Retinal pigment epithelial cell (primary cell): ENCODE measurements at regions not wholly inside any gene's neighbourhood (a gene's known extent, or its start where the extent isn't known, plus 50 kb on each side); places are given as distances from the start of the nearest gene placed in this dataset.
"Not testable (repeated sequence)": the region's sequence is repeated elsewhere in the genome, so short reads cannot be mapped to it uniquely, and the experiment has no call there.

Experiments
- DNase-seq: peaks from one replicate; pipeline ENCODE4 v3.0.0-alpha.2; 2010; ENCODE audit warnings: low read depth
- H3K4me3 ChIP-seq: 2 replicates; pipeline ENCODE4 v1.5.1; 2011; ENCODE audit warnings: mild to moderate bottlenecking, low read length, control low read depth, moderate library complexity
- TF ChIP-seq, protein P1 (sequence below): conservative IDR thresholded peaks from 2 replicates; pipeline ENCODE4 v1.5.1; 2011; ENCODE audit warnings: low read depth, low read length, control low read depth, inconsistent platforms

DNA sequence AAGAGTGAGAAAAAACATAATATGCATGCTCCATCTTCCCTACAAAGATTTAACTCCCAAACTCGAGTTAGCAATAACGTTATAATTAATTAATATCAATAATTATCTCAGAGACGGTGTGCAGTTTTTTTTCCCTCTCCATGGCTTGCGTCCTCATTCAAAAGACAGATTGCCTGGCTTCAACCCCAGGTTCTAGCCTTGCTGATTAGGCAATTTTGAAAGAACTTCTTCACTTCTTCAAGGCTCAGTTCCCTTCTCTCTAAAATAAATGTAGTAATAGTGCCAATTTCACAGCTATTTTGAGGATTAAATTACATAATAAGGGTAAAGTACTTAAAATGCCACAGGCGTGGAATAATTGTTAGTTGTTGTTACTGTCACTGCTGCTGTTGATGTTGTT is 876.1 kb upstream of the GBE1 start:
- DNase-seq = no peak
- H3K4me3 ChIP-seq = no peak overlapping the region
- TF ChIP-seq, protein P1, sequence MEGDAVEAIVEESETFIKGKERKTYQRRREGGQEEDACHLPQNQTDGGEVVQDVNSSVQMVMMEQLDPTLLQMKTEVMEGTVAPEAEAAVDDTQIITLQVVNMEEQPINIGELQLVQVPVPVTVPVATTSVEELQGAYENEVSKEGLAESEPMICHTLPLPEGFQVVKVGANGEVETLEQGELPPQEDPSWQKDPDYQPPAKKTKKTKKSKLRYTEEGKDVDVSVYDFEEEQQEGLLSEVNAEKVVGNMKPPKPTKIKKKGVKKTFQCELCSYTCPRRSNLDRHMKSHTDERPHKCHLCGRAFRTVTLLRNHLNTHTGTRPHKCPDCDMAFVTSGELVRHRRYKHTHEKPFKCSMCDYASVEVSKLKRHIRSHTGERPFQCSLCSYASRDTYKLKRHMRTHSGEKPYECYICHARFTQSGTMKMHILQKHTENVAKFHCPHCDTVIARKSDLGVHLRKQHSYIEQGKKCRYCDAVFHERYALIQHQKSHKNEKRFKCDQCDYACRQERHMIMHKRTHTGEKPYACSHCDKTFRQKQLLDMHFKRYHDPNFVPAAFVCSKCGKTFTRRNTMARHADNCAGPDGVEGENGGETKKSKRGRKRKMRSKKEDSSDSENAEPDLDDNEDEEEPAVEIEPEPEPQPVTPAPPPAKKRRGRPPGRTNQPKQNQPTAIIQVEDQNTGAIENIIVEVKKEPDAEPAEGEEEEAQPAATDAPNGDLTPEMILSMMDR = no peak

DNA sequence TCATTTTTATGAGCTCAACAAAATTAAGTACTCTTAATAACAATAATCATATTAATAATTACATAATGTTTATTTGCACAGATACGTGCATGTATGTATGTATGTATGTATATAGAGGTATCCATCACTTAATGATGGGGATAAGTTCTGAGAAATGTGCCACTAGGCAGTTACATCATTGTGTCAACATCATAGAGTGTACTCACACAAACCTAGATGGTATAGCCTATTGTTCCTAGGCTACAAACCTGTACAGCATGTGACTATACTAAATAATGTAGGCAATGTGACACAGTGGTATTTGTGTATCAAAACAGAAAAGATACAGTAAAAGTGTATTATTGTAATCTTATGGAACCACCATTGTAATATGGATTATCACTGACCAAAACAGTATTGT is 874.7 kb upstream of the GBE1 start:
- TF ChIP-seq, protein P1 = no peak
- DNase-seq = no peak

DNA sequence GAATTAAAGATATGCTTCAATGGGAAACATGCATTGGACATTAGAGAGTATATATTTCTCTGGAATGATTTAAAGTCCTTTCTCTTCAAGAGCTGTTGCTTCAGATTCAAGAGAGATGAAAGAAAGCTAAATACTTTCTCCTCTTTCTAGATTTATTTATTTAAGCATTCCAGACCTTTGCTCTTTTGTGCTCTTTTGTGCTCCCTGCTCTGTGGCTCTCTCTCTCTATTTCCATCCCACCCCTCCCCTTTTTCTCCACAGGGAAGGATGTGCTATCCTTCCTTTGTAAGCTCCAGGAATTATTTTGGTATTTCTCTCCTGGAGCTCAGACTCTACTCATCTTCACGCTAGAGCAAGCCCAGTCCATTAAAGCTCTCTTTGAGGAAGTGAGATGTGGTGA is 871.9 kb upstream of the GBE1 start:
- no peak overlapping the region for H3K4me3 ChIP-seq
- TF ChIP-seq, protein P1 = no peak
- DNase-seq = no peak

More for the DNA sequence above, 874.7 kb upstream of the GBE1 start:
- no peak overlapping the region for H3K4me3 ChIP-seq

DNA sequence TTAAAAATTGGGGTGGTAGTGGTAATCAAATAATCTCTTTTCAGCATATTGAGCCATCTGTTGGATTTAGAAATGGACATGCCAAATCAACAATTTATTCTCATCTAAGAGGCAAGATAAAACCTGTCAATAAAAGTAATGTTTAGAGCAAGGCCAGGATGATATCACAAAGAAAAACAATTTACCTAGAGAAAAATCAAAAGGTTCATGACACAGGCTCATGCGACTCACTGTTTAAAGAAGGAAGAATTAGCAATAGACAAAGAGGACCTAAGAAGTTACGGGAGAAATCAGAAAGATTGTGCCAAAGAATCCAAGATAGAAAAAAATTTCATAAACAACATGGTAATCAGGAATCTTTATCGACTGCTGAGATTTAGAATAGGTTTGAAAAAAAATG is 868.5 kb upstream of the GBE1 start:
- TF ChIP-seq, protein P1 = no peak
- no peak overlapping the region for H3K4me3 ChIP-seq
- DNase-seq = no peak

DNA sequence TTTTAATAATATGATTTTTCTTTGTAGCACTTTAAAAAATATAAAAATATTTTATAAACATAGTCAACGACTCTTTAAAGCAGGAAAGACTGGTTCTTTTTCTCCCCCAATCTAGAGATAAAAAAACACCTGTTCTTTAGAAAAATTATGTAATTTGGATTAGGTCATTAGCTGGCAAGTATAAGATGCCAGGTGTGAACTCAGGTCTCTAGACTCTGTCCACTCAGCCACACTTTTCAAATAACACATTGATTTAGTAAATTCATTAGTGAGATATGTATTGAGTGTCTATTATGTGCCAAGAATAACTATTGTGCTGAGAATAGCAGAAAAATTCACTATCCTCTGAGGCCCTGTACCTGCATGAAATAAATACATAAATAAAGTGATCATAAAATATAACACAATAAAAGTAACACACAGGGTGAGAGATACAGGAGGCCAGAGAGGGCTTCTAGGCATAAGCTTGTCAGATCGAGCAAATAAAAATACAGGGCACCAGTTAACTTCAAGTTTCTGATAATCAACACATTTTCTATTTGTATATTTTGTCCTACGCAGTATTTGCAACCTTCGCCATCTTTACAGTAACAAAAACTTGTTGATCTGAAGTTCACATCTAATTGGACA is 867.1 kb upstream of the GBE1 start:
- DNase-seq = no peak
- TF ChIP-seq, protein P1 = no peak
- H3K4me3 ChIP-seq = no peak overlapping the region

DNA sequence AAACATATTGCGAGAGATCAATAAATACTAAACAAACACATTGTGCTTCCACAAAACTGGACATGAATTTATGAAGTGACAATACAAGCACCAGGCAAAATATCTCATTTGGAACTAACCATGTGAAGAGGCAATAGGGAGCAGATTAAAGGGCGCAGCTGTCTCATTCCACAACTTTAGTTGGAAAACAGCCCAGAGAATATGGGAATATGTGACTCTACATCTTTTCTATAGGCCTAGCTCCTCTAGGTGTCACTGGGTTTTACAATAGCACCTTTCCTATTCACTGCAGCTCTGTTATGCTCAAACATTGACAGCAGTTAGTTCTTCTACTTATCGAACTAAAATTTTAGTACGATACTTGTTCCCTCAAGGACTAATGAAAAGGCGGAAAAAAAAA is 866.3 kb upstream of the GBE1 start:
- TF ChIP-seq, protein P1 = no peak
- H3K4me3 ChIP-seq = no peak overlapping the region
- no peak for DNase-seq

DNA sequence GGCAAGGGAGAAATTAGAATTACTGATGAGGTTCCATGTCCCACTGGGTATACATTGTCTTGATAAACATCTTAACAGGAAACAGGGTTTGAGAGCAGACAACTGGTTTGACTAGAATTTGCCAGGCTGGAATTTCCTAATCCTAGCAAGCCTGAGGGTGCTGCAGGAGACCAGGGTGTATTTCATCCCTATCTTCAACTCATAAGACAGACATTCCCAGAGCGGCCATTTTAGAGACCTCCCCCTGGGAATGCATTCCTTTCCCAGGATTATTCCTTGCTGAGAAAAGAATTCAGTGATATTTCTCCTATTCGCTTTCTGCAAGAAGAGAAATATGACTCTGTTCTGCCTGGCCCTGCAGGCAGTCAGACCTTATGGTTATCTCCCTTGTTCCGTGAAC is 859.3 kb upstream of the GBE1 start:
- DNase-seq, H3K4me3 ChIP-seq: not testable (repeated sequence)
